NCI-H510A treated with DMSO at 0.1 percent for 48 hours (cell line): ENCODE measurements at regions not wholly inside any gene's neighbourhood (a gene's known extent, or its start where the extent isn't known, plus 50 kb on each side); places are given as distances from the start of the nearest gene placed in this dataset.

ENCODE experiments used
- DNase-seq: peaks from one replicate; lab custom pipeline; 2025; lab: John Stamatoyannopoulos, UW

DNA sequence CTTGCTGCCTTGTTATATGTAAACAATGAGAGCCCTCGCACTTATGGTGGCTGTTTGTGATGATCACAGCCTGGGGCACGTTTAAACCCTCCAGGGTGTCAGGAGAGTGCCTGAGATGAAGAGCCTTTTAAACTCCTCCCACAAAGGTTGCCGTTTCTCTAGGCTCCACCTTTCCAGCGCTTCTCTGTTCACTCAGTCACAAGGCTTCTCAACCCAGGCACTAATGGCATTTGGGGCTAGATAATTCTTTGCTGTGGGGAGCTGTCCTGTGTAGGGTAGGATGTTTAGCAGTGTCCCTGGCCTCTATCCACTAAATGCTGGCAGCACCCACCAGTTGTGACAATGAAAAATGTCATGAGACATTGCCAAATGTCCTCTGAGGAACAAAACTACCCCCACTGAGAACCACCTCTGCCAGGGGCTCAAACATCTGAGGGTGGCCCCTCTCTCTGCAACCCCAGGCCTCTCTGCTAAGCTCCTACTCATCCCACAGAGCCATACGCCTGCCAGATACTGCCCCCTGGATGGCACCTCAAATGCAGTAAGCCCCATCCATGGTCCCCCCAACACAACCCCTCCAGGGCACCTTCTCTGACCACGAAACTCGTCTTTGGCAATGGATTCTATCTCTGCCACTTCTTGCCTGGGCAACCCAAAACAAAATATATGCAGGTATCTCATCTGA, 144.3 kb upstream of the ZMIZ1 start:
- DNase-seq = peak; percentile 73

DNA sequence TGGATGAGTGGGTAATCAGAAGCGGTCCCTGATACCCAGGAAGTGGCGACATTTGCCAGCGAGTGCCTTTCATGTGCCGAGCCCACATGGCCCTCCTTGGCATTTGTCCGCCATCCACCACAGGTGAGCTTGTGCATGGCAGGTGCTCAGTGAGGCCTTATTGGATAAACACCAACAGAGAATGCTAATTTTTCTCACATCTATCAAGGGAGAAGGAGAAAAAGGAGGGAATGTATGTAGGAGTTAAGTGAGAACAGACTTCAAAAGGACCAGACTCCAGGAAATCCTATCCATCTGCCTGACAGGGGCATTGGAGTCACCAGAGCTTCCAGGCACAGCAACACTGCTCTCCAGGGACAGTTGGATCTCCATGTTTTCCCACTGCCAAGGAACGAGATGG, 143.5 kb upstream of the ZMIZ1 start:
- DNase-seq = no peak

DNA sequence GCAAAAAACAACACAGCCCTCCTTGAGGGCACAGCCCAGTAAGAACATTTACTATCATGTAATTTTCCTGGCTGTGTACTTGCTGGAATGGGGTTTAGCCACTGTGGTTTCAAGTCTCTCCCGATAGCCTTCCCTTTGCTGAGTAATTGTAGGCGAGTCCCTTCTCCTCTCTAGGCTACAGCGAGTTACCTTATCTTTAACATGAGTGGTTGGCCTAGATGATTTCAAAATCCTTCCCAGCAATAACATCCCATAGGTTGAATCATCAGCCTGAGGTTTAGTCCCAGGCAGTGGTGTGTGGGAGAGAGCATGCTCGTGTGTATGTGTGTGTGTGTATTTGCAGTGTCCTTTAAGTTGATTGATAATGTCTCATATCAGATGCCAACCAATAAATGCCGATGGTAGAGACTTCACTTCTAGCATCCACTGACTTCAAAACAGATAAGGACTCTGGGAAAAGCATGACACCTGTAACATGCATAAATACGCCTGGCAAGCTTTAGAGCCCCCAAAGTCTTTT, 142.9 kb upstream of the ZMIZ1 start:
- DNase-seq = no peak

DNA sequence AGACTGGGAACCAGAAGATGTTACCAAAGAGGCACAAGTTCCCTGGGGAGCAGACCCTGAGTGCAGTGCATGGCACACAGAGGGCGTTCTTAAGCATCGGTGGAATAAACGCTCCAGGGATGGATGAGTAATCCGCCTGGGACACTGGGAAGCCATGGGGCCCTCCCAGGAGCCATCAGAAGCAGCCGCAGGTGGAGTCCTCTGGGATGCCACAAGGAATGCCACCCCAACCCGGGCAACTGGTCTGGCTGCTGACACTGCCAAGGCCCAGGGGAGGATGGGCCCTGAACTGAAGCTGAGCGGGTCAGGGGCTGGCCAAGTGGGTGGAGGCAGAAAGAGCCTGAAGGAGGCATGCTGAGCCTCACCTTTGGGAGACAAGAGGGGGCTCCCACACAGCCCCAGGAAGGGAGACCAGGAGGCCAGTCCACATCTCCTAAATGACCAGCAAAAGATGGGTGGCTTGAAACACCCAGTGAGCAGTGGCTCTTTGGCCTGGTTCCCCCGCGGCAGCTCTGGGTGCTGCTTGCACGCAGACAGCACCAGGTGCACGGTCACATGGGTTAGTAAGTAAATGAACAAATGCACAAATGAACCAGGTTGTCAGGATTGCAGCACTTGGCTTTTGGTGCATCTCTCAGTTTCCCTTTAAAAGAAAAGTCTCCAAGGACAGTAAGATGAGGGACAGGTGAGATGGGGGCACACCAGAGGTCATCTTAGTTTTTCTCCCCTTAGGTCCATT, 141.3 kb upstream of the ZMIZ1 start:
- peak; percentile 34 for DNase-seq

DNA sequence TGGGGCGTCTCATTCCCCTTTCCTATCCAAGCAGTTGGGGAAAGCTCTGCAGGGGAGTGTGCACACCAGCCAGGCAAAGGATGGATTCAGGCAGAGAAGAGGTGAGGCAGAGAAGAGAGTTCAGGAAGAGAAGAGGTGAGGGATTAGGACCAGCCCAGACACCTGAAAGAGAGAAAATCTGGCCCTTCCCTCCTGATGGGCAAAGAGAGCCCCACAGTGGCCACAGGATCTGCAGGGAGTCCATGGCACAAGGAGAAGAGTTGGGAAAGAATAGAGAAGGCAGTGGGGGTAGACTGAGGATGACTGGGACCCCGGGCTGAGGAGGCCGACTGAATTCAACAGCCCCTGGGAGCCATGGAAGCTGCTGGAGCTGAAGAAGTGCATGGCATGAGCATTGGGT, 140.4 kb upstream of the ZMIZ1 start:
- no peak for DNase-seq

GRCh38 chr10:78929541-78929940, 139.2 kb upstream of the ZMIZ1 start:
- DNase-seq = no peak

DNA sequence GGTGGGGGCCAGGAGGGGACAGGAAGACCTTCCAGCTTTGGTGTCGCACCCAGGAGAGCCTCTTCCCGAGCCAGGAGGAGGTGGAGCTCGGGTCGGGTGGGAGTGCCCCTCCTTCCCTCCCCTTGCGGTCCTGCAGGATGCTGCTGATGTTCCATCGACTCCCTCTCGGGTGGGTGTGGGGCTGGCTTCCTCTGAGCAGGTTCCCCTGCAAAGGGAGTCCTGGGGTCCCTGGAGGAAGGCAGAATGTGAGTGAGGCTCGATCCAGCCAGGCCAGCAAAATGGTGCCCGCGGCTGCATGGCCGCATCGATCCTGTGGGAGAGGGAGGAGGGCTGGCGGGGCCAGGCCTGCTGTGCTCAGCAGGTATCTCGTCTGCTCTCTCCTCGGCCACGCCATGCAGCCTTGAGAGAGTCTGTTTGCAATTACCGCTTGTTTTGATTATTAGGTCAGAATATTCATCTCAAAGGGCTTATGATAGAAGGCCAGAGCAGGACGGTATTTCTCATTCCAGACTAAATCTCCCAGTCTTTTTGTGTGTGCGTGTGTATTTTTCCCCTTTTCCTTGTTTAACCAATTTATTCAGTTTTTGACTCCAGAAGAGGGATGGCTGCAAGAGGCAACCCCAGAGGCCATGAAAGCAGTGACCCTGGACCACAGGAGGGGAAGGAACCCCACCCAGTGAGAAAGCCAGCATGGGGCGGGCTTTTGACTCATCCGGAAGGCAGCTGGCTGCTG, 137.3 kb upstream of the ZMIZ1 start:
- DNase-seq = peak; percentile 59

- no peak for DNase-seq
Observed at GRCh38 chr10:78932054-78932386, 136.7 kb upstream of the ZMIZ1 start.

GRCh38 chr10:78932861-78933260, 135.9 kb upstream of the ZMIZ1 start:
- no peak for DNase-seq

GRCh38 chr10:78933828-78934531, 134.8 kb upstream of the ZMIZ1 start:
- DNase-seq = no peak

GRCh38 chr10:78934532-78934898, 134.3 kb upstream of the ZMIZ1 start:
- DNase-seq = no peak

DNA sequence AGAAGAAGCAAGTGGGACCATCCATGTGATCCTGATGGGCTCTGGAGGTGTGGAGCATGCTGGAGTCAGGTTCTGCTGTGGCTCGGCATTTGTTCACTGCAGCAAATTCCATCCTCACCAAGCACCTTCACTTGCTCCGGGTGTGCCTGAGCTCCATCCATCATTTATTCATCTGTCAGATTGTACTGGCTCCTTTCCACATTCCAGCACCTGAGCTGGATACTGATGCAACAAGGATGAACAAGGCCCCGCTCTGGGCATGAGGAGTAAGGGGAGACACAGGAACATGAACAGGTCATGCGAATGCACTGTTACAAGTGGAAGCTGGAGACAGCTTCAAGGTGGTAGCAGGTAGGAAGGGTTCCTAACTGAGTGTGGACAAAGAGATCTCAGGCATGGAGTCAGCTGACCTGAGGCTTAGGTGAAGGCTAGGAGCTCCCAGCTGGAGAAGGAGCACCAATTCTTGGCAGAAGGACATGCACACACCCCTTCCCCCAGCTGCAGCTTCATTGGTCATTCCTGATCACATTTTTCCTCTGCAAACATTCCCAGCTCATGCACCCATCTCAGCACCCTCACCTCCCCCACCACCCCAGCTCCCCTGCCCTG, 133.7 kb upstream of the ZMIZ1 start:
- DNase-seq = no peak

- no peak for DNase-seq
Observed at GRCh38 chr10:78935697-78936407, 132.9 kb upstream of the ZMIZ1 start.

DNA sequence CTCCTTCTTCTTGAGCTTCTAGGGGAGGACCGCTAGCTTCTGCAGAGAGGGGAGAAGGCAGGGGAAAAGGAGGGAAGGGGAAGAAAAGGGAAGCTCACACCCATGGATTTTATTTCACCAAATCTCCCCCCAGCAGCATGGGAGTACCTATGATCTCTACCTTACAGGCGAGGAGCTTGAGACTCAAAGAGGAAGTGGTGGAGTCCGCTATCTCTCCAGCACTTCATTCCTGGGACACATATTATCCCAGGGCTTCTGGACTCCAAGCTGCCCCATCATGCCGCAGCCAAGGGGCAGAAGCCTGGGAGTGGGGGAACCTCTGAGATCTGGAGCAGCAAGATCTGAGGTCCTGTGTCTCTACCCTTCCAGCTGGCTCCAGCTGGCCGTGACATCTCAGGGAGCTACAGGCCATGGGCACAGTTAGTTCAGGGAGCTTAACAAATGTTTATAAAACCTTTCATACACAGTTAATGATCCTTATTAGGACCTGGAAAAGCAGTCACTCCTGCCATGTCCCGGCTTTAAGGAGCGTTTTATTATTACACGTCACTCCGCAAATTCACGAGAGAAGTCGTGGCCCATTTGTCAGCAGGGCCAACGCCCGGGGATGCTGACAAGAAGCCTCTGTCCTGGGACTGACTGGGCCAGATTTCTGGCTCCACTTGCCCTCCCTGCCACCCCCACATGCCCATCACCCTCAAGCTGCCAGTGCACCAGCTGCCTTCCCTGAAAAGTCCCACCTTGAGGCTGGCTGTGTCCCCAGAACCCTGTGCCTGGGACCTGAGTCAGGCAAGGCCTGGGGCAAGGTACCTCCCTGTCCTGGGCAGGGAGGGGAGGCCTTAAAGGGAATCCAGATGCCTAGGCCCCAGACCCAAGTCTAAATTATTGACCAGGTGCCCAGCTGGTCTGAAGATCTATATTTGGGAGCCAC, 132.1 kb upstream of the ZMIZ1 start:
- DNase-seq = no peak

- no peak for DNase-seq
Observed at GRCh38 chr10:78937393-78937792, 131.4 kb upstream of the ZMIZ1 start.

DNA sequence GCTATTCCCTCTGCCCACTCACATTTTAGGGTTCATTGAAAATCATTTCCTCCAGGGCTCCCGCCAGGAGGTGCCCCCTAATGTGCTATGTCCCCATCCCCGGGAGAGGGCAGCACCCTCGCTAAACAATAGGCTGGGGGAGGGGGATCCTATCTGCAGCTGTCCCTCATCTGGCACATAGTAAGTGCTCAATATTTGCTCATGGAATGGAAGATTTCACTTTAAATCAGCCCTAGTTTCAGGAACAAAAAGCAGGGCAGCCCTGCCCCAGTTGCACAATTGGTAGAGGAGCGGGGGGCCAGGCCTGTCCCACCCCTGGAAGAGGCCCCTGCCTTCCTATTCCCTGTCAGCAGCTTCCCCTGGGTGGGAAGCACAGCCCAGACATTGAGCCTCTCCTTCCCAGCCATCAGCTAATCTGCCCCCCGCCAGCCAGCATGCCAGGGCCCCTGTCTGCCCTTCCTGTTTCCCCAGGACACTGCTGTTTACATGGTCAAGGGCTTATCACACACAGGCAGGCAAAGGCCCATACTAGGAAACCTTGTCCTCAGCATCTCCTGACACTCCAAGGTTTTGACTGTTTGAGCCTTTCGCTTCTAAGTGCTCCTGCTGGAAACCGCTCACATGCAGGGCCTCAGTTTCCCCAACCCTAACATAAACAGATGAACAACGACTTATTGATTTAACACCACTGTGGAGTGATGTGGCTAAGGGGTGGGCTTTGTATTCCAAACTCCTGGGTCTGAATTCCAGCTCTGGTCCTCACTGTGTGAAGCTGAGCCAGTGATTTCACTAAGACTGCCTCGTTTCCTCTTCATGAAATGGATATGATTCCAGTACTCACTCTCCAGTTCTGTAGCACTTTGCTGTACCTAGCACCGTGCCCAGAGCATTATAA, 130.7 kb upstream of the ZMIZ1 start:
- DNase-seq = no peak

DNA sequence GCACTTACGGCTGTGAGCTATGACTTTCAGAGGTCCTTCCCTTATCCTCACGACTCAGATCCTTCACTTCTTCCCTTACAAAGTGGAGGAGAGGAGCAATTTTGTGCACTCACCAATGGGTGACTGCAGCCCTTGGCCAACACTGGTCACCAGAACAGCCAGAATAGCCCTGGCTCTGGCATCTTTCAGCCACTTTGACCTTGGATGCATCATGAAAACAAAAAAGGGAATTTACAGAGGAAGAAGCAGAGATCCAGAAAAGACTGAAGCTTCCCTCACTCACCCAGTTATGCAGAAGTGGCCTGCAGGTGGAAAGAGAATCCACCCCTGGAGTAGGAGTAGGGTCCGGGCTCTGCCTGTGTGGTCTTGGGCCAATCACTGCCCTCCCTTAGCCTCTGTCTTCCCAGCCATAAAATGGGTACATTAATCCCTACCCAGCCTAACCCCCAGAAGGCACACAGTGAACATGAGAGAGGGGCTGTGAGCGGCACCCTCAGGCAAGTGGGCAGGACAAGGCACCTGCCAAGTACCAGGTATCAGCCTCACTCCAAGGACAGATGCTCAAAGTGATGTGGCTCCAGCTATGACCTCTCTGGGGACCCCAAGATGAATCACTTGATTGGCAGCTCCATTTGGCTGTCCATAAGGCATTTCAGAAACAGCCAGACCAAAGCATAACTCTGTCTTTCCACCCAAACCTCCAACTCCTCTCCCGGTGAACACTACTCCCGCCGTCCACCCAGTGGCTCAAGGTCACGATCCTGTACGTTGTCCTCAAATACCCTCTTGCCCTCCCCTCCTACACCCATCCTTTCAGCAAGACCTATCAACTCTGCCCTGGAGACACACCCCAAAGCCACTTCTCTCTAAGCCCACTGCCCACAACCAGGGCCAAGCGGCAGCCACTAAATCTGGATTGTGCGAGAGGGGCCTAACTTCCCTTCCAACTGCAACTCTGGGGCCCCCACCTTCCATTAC, 129.8 kb upstream of the ZMIZ1 start:
- no peak for DNase-seq

- DNase-seq = no peak
Observed at GRCh38 chr10:78942091-78942501, 126.7 kb upstream of the ZMIZ1 start.
